ENCODE measurements at regions not wholly inside any gene's neighbourhood (a gene's known extent, or its start where the extent isn't known, plus 50 kb on each side); places are given as distances from the start of the nearest gene placed in this dataset.

DNA sequence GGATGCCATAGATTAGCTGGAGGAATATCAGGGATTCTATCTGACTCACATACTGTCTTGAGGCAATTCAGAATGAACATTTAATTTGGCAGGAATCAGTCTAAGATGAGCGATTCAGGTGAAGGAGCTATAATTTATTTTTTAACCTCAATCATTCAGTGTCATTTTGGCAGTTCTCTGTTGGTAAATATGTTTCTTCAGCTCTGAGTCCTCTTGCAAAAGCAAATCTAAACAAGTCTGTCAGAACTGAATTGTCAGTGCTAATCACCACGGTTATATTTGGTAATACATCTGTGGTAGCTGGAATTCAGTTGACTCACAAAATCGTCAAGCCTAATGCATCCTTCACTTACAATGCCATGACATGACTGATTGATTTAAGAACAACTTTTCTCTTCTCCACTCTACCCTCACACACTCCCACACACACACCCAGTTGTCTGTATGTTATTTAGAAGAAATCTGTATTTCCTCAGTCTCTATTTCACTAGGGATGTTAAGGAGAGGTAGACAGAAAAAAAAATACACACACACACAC is 516.6 kb upstream of the NXPH2 start:
- no peak for DNase-seq (ENCODE audit: low read depth)

DNA sequence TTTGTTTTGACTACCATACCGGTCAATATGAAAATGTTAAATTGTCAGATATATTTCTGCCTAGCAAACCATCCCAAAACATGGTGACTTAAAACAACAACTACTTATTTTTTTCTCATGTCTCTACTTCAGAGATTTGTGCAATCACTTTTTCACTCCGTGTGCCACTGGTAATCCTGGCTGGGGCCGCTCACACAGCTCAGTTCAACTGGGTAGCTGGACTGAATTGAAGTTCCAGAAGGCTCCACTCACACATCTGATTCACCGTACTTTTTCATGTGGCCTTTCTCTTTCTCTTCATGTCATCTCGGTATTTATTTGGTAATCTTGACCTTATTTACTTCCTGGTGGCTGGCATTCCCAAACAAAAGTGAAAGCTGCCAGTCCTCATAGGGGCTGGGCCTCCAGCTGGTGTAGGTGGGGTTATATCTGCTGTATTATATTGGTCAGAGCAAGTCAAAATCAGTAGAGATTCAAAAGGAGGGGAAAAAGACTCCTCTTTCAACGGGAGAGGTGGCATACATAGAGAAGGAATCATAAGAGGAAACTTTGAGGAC is 513.9 kb upstream of the NXPH2 start:
- DNase-seq (ENCODE audit: low read depth), result no peak

DNA sequence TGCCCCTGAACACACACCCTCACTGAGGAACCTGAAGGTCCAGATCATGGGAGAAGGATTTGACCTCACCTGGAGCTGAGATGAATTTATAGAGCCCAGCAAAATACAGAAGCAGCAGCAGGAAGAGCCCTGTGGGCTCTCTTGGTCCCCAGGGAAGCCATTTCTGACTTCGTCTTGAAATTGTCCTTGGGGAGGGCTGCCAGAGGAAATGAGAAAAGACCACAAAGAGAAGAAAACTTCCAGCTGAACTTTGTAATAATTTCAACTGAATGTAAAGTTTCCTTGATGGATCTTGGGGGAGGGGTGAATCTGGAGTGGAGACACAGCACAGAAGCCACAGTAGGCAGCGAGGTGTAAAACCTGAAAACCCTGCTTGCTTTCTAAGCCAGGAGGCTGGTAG is 500.9 kb upstream of the NXPH2 start:
- no peak for DNase-seq (ENCODE audit: low read depth)

DNA sequence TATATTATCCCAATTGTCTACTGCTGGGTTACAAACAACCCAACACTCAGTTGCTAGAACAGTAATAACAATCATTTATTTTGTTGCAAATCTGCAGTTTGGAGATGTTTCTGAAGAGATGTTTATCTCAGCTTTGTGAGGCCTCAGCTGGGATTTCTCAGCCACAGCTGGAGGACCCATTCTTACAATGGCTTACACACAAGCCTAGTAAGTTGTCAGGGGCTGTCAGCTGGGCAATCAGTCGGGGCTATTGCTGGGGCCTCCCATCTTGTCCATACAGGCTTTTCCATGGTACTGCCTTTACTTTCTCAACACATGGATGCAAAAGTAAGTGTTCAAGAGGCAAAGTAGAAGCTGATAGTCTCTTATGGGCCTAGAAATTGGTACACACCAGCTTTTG is 491.7 kb upstream of the NXPH2 start:
- DNase-seq (ENCODE audit: low read depth), result no peak

DNA sequence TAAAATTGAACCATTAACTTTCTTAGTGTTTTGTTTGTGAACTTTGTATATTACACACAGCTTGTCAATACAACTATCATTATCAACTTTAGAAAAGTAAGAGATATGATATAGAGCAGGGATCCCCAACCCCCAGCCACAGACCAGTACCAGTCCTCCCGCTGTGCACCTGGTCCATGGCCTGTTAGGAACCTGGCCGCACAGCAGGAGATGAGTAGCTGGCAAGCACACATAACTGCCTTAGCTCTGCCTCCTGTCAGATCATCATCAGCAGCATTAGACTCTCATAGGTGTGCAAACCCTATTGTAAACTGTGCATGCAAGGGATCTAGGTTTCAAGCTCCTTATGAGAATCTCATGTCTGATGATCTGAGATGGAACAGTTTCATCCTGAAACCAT is 491.0 kb upstream of the NXPH2 start:
- DNase-seq (ENCODE audit: low read depth), result no peak

DNA sequence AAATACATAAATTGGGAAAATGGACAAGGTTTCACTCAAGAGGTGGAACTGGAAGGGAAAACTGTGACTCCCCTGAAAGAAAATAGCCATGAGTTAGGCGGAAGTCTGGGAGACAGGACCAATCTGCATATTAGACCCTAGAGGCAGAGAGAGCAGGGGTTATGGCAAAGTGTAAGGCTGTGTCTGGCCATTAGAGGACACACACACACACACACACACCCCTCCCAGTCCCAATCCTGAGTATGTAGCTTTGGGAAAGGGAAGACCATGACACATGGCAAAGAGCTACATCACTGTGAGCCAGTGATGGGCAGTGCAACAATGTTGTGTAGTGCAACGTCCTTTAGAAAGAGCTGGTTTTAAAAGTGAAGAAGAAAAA is 479.9 kb upstream of the NXPH2 start:
- no peak for DNase-seq (ENCODE audit: low read depth)

DNA sequence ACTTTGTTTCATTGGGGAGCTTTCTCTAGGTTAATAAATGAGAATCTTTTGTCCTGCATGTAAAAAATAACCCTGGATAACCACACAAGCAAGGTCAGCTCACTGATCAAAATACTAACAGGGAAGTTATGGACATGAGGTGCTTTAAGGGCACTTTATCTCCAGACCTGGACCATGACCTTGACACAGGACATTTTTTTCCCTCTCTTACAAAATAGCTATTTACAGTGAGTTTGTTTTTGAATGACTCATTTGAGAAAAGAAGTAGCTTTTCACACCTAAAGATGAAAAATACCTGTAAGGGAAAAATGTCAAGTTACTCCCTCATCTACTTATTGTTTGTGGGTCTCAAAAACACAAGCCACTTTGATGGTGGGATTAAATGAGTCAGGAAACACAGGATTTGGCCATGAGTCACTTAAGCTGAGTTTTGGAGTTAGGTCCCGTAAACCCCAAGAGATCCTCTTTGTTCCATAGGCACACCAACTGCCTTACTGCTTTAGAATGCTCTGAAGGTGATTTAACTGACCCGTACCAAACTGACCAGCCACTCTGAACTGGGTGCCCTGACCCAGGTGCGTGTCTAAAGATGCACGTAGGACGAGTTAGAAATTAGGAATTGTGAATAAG is 479.3 kb upstream of the NXPH2 start:
- no peak for DNase-seq (ENCODE audit: low read depth)

DNA sequence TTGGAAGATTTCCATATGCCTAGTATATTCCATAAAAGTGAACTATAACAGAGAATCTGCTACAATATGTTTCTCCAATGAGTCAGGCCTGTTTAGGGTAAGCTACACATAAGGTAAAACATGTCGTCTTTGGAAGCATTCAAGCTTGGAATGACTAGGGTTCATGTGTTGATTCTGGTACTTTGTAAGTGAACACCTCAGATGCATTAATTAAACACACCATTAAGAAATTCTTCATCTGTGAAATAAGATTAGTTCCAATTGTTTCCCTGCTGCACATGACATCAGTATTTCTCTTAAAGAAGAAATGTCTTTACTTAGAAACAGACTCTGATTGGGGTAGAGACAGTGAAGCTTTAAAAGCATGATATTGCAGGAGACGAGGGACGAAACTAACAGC is 461.1 kb upstream of the NXPH2 start:
- no peak for DNase-seq (ENCODE audit: low read depth)

DNA sequence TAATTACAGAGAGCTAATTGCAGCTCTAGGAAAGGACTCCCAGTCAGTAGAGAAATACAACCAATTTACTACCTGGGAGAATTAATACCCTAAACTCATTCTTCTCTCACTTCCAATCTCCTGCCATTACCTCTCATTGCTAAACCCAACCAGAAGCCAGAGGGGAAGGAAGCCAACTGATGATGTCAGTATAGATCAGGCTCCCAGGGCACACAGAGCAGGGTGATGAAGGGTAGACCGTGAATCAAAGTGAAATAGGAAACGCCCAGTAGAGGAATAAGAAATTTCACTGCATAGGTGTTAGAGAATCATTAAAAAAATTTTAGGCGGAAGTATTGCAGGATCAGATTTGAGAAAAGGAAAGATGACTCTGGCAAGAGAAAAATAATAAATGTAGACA is 456.8 kb upstream of the NXPH2 start:
- no peak for DNase-seq (ENCODE audit: low read depth)

DNA sequence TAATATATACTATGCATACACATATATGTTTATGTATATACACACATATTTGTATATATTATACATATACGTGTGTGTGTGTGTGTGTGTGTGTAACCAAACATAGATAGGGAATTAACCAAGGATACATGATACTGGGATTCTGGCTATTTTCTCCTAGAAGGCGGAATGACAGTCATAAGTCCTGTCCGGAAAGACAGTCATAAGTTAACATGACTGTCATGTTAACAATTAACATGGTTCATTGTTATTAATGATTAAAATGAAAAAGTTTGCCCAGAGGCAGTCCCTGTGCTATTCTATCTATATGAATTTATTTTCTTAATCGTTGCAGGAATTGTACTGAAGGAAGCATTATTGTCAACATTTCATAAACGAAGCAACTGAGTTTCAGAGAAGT is 450.7 kb upstream of the NXPH2 start:
- DNase-seq (ENCODE audit: low read depth), result no peak

DNA sequence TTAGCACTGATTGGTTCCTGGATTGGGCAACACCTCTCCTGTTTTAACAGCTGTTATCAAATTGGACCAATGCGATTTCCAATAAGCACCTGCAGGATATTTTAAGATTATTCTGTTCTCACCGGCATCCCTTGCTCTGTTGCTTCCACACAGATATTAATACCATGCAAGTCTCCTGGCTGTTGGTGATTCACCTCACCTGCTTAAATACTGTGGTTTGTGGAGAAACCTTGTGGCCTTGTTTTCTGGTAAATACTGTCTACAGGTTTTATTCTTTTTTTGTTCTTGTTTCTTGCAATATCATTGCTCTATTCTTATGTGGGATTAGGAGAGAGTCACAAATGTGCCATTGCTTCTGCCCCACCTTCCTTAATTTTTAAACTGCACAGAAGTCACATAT is 448.1 kb upstream of the NXPH2 start:
- DNase-seq (ENCODE audit: low read depth), result no peak

DNA sequence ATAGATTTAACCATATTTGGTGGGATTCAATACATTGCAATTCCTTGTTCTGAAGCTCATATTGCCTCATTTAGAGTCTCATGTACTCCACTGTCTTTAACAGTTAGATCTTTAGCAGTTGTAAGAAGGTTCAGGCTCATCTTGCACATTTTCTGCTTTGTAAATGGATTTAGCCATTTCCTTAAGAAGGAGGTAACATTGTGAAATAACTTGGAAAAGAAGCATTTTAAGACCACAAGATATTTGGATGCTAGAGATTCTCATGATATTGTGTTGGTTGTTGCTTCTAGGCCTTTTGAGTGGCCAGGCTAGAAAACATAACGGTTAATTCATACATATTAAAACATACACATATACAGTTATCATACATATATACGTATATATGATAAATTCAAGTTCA is 445.8 kb upstream of the NXPH2 start:
- no peak for DNase-seq (ENCODE audit: low read depth)

DNA sequence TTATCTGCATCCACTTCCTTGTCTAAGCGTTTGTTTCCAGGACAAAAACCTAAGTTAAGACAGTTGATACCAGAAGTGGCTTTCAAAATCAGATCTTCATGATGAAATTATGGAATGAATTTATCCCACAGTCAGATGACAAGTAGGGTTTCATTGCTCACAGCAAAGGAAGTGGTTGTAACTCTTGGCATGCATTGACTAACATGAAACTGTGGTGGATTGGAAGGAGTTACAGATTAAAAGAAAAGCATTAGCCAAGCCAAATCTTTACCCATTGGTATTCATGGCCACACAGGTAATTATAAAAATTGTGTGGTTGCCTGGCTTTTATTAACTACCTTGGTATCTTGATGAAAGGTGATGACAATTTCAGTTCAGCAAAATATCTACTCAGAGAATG is 438.0 kb upstream of the NXPH2 start:
- no peak for DNase-seq (ENCODE audit: low read depth)

DNA sequence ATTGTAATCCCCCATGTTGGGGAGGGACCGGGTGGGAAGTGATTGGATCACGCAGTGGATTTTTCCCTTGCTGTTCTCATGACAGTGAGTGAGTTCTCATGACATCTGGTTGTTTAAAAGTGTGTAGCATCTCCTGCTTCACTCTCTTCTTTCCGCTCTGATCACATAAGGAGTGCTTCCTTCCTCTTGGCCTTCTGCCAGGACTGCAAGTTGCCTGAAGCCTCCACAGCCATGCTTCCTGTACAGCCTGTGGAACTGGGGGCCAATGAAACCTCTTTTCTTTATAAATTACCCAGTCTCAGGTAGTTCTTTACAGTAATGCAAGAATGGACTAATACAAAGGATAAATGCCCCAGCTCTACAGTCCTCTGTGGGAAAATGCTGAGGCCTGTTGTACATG is 437.5 kb upstream of the NXPH2 start:
- no peak for DNase-seq (ENCODE audit: low read depth)

DNA sequence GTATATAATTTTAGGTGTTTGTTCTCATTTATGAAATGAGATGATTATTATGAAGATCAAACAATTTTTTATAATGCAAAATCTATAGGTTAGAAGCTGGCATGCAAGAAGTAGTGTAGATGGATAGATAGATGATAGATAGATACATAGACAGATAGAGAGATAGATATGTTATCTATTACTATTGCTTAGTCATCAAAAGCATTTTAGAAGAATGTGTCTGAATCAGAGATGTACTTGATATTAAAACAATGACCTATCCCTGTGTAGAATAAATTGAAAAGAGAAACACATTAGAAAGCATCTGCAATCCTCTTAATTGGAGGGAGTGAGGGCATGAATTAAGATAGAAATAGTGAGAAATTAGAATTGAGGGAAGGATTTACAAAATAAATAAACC is 436.2 kb upstream of the NXPH2 start:
- DNase-seq (ENCODE audit: low read depth), result no peak

DNA sequence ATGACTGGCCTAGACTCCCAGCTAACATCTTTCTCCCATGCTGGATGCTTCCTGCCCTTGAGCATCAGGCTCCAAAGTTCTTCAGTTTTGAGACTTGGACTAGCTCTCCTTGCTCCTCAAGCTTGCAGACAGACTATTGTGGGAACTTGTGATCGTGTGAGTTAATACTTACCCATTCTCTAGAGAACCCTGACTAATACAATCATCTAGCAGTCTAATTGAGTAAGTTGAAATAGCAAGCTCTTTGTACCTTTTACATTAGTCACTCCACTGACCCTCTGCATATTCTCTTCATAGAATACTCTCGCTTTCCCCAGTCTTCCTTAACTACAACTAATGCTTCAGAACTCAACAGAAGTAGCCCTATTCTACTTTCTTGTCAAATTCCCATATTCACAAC is 434.6 kb upstream of the NXPH2 start:
- DNase-seq (ENCODE audit: low read depth), result no peak

DNA sequence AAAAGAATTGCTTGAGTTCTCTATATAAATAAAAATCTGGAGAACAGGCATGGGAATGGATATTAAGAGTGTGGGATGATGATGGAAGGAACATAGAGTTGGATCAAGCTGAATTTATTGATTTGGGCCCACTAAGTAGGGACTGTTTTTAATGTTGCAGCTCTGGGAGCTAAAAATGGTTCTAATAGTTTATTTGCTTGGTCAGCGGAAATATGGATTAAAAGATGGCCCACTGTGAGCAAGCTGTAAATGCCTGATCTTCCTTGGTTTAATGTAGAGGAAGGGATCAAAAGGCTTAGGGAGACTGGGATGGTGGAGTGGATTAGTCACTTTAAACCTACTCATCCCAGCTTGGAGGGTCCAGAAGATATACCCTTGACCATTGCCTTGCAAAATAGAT is 429.4 kb upstream of the NXPH2 start:
- no peak for DNase-seq (ENCODE audit: low read depth)

DNA sequence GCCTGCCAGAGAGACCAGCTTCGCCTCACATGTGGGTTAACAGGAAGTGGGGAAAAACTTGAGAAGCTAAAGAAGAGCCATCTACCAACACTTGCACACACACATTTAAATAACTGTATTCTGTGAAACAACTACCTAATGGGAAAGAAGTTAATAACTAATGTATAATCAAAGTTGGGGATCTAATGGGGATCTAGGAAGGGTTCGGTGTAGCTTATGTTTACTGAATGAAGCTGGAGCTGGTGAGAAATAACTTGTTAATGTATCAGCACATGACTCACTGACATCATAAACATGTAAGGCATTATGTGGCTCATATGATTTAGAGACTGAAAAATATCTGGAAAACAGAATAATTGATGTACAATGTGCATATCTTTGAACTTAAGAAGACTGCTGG is 421.3 kb upstream of the NXPH2 start:
- DNase-seq (ENCODE audit: low read depth), result no peak

DNA sequence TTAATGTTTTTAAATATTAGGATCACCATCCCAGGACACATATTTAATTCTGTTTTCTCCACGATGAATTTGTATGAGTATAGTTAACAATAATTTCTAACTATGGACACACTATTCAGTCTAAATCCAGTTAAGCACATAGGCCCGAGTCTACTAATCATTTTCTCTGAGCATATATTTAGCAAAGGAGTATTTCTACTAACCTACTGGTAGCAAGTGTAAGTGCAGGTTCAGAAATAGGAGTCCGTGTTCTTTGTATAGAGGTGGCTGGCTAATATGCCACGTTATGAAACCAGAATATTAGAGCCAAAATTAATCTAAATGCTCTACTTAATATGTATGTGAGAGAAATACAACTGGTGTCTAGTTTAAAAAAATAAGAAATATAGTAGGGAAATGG is 416.6 kb upstream of the NXPH2 start:
- no peak for DNase-seq (ENCODE audit: low read depth)

DNA sequence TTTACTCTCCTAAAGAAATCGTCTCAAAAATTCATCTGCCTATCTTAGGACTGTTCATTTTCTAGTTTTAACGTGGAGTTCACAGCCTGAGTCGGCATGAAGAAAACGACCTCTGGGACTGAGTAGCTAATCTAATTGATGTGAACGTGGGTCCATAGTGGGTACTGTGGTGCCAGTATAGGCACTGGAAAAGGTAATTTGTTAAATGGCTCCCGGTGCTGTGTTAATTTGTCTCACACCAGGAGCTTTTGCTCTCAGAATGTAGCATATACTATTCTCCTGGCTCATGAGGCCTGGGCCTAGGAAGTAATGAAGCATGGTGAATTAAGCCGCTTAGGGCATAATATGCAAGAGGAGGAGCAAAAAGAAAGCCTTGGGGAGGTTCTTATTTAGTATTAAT is 414.4 kb upstream of the NXPH2 start:
- DNase-seq (ENCODE audit: low read depth), result no peak

DNA sequence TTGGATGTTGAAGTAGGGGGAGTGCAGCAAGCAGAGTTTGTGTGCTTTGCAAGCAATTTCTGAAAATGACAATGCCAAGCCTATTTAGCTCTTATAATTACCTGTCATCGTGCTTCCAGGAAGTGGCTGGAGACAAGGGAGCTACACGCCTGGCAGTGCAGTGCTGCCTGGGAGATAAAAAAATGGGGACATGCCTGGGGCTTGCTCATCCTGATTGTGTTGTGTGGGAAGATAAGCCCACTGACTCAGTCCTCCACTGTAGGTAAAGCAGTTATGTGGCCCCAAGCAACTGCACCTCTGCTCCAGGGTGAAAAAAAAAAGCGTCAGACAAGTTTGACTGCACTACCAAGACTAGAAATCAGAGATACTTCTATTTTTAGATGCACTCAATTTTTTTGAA is 396.9 kb upstream of the NXPH2 start:
- no peak for DNase-seq (ENCODE audit: low read depth)

DNA sequence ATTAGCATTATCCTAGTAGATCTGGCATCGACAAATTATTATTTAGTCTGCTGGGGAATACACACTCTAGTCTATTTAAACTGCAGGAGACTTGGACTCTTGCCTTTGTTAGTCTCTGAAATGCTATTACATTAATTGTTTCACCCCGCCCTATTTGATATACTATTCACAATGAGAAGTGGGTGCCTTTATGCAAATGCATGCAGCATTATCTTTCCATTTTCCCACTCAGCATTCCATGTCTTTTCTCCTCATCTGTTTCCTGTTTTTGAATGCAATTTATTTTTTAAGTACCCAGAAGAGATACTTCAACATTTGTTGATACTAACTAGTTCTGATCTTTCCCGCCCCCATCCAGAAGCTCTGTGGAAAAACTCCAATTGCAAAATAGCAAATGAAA is 395.3 kb upstream of the NXPH2 start:
- no peak for DNase-seq (ENCODE audit: low read depth)

DNA sequence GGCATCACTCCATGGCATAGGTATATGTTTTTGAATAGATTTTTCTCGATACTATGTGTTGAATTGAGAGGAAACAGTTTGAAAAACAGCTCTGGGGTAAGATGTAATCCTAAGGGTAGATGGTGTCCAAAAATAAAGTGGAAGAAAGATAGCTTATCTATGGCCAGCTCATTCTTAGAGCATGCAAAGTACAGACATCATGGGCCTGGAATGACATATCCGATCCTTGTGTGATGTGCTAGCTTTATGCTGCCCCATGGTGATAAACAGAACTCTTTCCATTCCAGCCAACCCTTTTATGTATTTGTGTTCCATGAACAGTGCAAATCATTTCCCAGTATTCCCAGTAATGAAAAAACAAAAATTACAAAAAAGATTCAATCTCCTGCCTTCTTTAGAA is 390.2 kb upstream of the NXPH2 start:
- no peak for DNase-seq (ENCODE audit: low read depth)

DNA sequence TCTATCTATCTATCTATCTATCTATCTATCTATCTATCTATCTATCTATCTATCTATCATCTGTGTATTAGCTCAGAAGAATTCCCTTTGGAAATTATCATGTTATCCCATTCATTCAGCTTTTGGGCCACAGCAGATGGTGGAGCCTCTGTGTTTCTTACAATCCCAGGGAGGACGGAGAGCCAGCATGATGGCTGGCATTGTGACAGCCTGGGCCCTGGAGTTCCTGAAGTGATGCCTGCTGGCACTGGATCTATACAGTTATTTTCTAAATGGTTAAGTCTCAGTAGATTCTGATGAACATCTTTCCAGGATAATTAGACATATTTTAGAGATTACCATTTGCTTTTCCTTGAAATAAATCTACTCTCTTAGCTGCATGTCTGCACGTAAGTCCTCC is 385.4 kb upstream of the NXPH2 start:
- no peak for DNase-seq (ENCODE audit: low read depth)
